HCT116 (cell line): ENCODE measurements at regions not wholly inside any gene's neighbourhood (a gene's known extent, or its start where the extent isn't known, plus 50 kb on each side); places are given as distances from the start of the nearest gene placed in this dataset.
"Not testable (repeated sequence)": the region's sequence is repeated elsewhere in the genome, so short reads cannot be mapped to it uniquely, and the experiment has no call there.

Experiments used
- CEBPB ChIP-seq: IDR thresholded peaks from 2 replicates; pipeline ENCODE4 v1.6.1; 2012; ENCODE audit warnings: low read depth
- ELF1 ChIP-seq: IDR thresholded peaks from 2 replicates; pipeline ENCODE4 v1.6.1; 2012; ENCODE audit warnings: low read depth, borderline replicate concordance
- EZH2 ChIP-seq: fragments of 200-600 bp; sonication (generic); IDR thresholded peaks from 2 replicates; pipeline ENCODE4 v1.6.1; 2017; ENCODE audit warnings: antibody characterized with exemption, mixed run types
- EZH2phosphoT487 ChIP-seq: fragments of 200-600 bp; IDR thresholded peaks from 2 replicates; pipeline ENCODE4 v1.6.1; 2018; ENCODE audit warnings: antibody characterized with exemption, borderline replicate concordance
- FOSL1 ChIP-seq: IDR thresholded peaks from 2 replicates; pipeline ENCODE4 v1.6.1; 2012; ENCODE audit warnings: low read depth
- JUND ChIP-seq: IDR thresholded peaks from 2 replicates; pipeline ENCODE4 v1.6.1; 2012
- MAX ChIP-seq: IDR thresholded peaks from 2 replicates; pipeline ENCODE4 v1.6.1; 2012
- POLR2A ChIP-seq: IDR thresholded peaks from 2 replicates; pipeline ENCODE4 v1.7.0; 2011; ENCODE audit warnings: borderline replicate concordance; ENCODE audit not compliant: insufficient read depth, insufficient read length; ENCODE audit errors: extremely low read depth
- POLR2AphosphoS5 ChIP-seq: IDR thresholded peaks from 2 replicates; pipeline ENCODE4 v1.6.1; 2011; ENCODE audit warnings: mild to moderate bottlenecking, low read depth, low read length, moderate library complexity
- REST ChIP-seq: IDR thresholded peaks from 2 replicates; pipeline ENCODE4 v1.6.1; 2012; ENCODE audit warnings: low read depth
- SP1 ChIP-seq: IDR thresholded peaks from 2 replicates; pipeline ENCODE4 v1.6.1; 2012; ENCODE audit warnings: low read depth
- YY1 ChIP-seq: IDR thresholded peaks from 2 replicates; pipeline ENCODE4 v1.6.1; 2011; ENCODE audit warnings: low read length, low read depth, moderate library complexity, mild to moderate bottlenecking; ENCODE audit not compliant: insufficient replicate concordance; ENCODE audit errors: extremely low read depth
- ZBTB33 ChIP-seq: IDR thresholded peaks from 2 replicates; pipeline ENCODE4 v1.6.1; 2011; ENCODE audit warnings: mild to moderate bottlenecking, low read length, moderate library complexity; ENCODE audit not compliant: insufficient replicate concordance; ENCODE audit errors: extremely low read depth
- TF ChIP-seq, protein P1 (sequence below), 3 experiments: fragments of 200-600 bp in 1 of 3; sonication (generic) in 1 of 3; IDR thresholded peaks in 2 of 3; conservative IDR thresholded peaks in 1 of 3; 2 replicates each; pipeline ENCODE4 v1.5.1; 2012 to 2017; ENCODE audit warnings: low read depth in 2 of 3, low read length in 2 of 3, antibody characterized with exemption in 1 of 3, borderline replicate concordance in 1 of 3, control low read depth in 1 of 3, mild to moderate bottlenecking in 1 of 3, mixed read lengths in 1 of 3, mixed run types in 1 of 3, moderate library complexity in 1 of 3; ENCODE audit not compliant: insufficient read depth in 1 of 3

- TF ChIP-seq, protein P1, sequence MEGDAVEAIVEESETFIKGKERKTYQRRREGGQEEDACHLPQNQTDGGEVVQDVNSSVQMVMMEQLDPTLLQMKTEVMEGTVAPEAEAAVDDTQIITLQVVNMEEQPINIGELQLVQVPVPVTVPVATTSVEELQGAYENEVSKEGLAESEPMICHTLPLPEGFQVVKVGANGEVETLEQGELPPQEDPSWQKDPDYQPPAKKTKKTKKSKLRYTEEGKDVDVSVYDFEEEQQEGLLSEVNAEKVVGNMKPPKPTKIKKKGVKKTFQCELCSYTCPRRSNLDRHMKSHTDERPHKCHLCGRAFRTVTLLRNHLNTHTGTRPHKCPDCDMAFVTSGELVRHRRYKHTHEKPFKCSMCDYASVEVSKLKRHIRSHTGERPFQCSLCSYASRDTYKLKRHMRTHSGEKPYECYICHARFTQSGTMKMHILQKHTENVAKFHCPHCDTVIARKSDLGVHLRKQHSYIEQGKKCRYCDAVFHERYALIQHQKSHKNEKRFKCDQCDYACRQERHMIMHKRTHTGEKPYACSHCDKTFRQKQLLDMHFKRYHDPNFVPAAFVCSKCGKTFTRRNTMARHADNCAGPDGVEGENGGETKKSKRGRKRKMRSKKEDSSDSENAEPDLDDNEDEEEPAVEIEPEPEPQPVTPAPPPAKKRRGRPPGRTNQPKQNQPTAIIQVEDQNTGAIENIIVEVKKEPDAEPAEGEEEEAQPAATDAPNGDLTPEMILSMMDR (IDR thresholded peaks at IDR 0.05 in 2 of 3, conservative IDR thresholded peaks at IDR 0.05 in 1 of 3; ENCODE audit: borderline replicate concordance in 1 of 3, insufficient read depth in 1 of 3, low read depth in 2 of 3, low read length in 2 of 3) = not testable (repeated sequence)
- TF ChIP-seq FOSL1, YY1, MAX, POLR2A, REST, SP1, ZBTB33, EZH2phosphoT487, ELF1, POLR2AphosphoS5, EZH2, JUND, CEBPB: not testable (repeated sequence)
Observed at GRCh38 chr5:164152539-164152938, 647.1 kb downstream of the MAT2B start.
